CD14-positive monocyte (primary cell): ENCODE measurements at regions not wholly inside any gene's neighbourhood (a gene's known extent, or its start where the extent isn't known, plus 50 kb on each side); places are given as distances from the start of the nearest gene placed in this dataset.

ENCODE experiments used
- DNase-seq, 3 donors: peaks; one replicate each; pipeline ENCODE4 v3.0.0-alpha.2; 2011 to 2022
- H2AFZ ChIP-seq: 2 replicates; pipeline ENCODE4 v1.6.0; 2012; ENCODE audit warnings: mild to moderate bottlenecking, low read depth, low read length, inconsistent platforms; ENCODE audit not compliant: insufficient read depth, poor library complexity, severe bottlenecking
- H3K27ac ChIP-seq, 2 donors: 1 replicate in 1 of 2; 2 replicates in 1 of 2; pipeline ENCODE4 v1.5.1; 2012 to 2013; ENCODE audit warnings: low read length in 2 of 2, control low read depth in 1 of 2, inconsistent platforms in 1 of 2, low read depth in 1 of 2, mild to moderate bottlenecking in 1 of 2
- H3K27me3 ChIP-seq, 2 donors: one replicate each; pipeline versions ENCODE4 v1.6.0 to v1.6.1; 2011 to 2013; ENCODE audit warnings: low read length in 2 of 2; ENCODE audit not compliant: control insufficient read depth in 2 of 2, insufficient read depth in 2 of 2
- H3K36me3 ChIP-seq, 2 donors: replicated peaks in 1 of 2; 1 replicate in 1 of 2; 2 replicates in 1 of 2; pipeline versions ENCODE4 v1.5.1 to v1.6.1; 2012 to 2013; ENCODE audit warnings: low read length in 2 of 2, control low read depth in 1 of 2, inconsistent platforms in 1 of 2, mild to moderate bottlenecking in 1 of 2; ENCODE audit not compliant: insufficient read depth in 2 of 2, control insufficient read depth in 1 of 2
- H3K4me1 ChIP-seq, 2 donors: 1 replicate in 1 of 2; 2 replicates in 1 of 2; pipeline versions ENCODE4 v1.5.1 to v1.6.1; 2012 to 2013; ENCODE audit warnings: low read length in 2 of 2, control low read depth in 1 of 2, inconsistent platforms in 1 of 2, mild to moderate bottlenecking in 1 of 2, moderate library complexity in 1 of 2; ENCODE audit not compliant: insufficient read depth in 2 of 2, control insufficient read depth in 1 of 2
- H3K4me2 ChIP-seq: replicated peaks from 2 replicates; pipeline ENCODE3; 2012; ENCODE audit warnings: low read length, moderate library complexity, mild to moderate bottlenecking; ENCODE audit not compliant: poor library complexity, severe bottlenecking; ENCODE audit errors: extremely low read depth
- H3K4me3 ChIP-seq, 3 experiments: fragments of 200-600 bp in 1 of 3; sonication (generic) in 1 of 3; replicated peaks in 1 of 3; 1 replicate in 2 of 3; 2 replicates in 1 of 3; pipeline ENCODE4 v1.5.1; 2011 to 2013; ENCODE audit warnings: low read length in 3 of 3, mild to moderate bottlenecking in 3 of 3, control low read depth in 2 of 3, low read depth in 2 of 3, inconsistent platforms in 1 of 3, moderate library complexity in 1 of 3
- H3K79me2 ChIP-seq: 2 replicates; pipeline ENCODE4 v1.6.0; 2012; ENCODE audit warnings: mild to moderate bottlenecking, control low read depth, inconsistent platforms, low read length, moderate library complexity; ENCODE audit not compliant: insufficient read depth
- H3K9ac ChIP-seq: 2 replicates; pipeline ENCODE4 v1.6.0; 2017; ENCODE audit warnings: low read length, mild to moderate bottlenecking; ENCODE audit not compliant: insufficient read depth, poor library complexity, severe bottlenecking
- H3K9me3 ChIP-seq, 2 donors: replicated peaks in 1 of 2; 1 replicate in 1 of 2; 2 replicates in 1 of 2; pipeline versions ENCODE4 v1.5.1 to v1.6.1; 2012 to 2013; ENCODE audit warnings: low read length in 2 of 2, control low read depth in 1 of 2; ENCODE audit not compliant: control insufficient read depth in 1 of 2, insufficient read depth in 1 of 2
- H4K20me1 ChIP-seq: 2 replicates; pipeline ENCODE4 v1.6.0; 2012; ENCODE audit warnings: mild to moderate bottlenecking, low read length, control low read depth, moderate library complexity; ENCODE audit not compliant: insufficient read depth
- H3K27ac Mint-ChIP-seq, 7 donors: one replicate each; pipeline ENCODE4 v1.8.0; 2020; ENCODE audit warnings: mild to moderate bottlenecking in 7 of 7, mixed read lengths in 7 of 7, moderate library complexity in 6 of 7, inconsistent platforms in 2 of 7
- H3K27me3 Mint-ChIP-seq, 3 donors: one replicate each; pipeline ENCODE4 v1.8.0; 2021 to 2022; ENCODE audit warnings: low read depth in 3 of 3, mild to moderate bottlenecking in 3 of 3, mixed read lengths in 3 of 3, moderate library complexity in 3 of 3, inconsistent platforms in 1 of 3
- H3K36me3 Mint-ChIP-seq, 2 donors: one replicate each; pipeline ENCODE4 v1.8.0; 2020; ENCODE audit warnings: mixed read lengths in 2 of 2, inconsistent platforms in 1 of 2, mild to moderate bottlenecking in 1 of 2
- H3K4me1 Mint-ChIP-seq: one replicate; pipeline ENCODE4 v1.8.0; 2020; ENCODE audit warnings: mild to moderate bottlenecking, mixed read lengths
- H3K4me3 Mint-ChIP-seq, 2 donors: one replicate each; pipeline ENCODE4 v1.8.0; 2020; ENCODE audit warnings: mild to moderate bottlenecking in 2 of 2, mixed read lengths in 2 of 2, moderate library complexity in 1 of 2
- H3K9me3 Mint-ChIP-seq, 7 donors: one replicate each; pipeline ENCODE4 v1.8.0; 2020 to 2022; ENCODE audit warnings: mixed read lengths in 7 of 7, mild to moderate bottlenecking in 6 of 7, moderate library complexity in 6 of 7, inconsistent platforms in 2 of 7
- WGBS: methylation state at CpG from one replicate; pipeline ENCODE4 v1.1.5; 2013; ENCODE audit warnings: missing lambda C conversion rate; ENCODE audit not compliant: insufficient coverage; 5-methylcytosine and 5-hydroxymethylcytosine counted together
- intact Hi-C, 2 donors: fragments of 100-400 bp; cut with micrococcal nuclease; formaldehyde crosslinking; loops; one replicate each; pipeline versions ENCODE4 v1.15.0 to v1.15.1; 2023
- TF ChIP-seq, protein P1 (sequence below): fragments of 200-600 bp; IDR thresholded peaks from one replicate; pipeline ENCODE4 v1.8.0; 2022; ENCODE audit warnings: antibody characterized with exemption, mild to moderate bottlenecking

GRCh38 chr13:111900390-111901131, 166.4 kb upstream of the SOX1 start:
- TF ChIP-seq, protein P1, sequence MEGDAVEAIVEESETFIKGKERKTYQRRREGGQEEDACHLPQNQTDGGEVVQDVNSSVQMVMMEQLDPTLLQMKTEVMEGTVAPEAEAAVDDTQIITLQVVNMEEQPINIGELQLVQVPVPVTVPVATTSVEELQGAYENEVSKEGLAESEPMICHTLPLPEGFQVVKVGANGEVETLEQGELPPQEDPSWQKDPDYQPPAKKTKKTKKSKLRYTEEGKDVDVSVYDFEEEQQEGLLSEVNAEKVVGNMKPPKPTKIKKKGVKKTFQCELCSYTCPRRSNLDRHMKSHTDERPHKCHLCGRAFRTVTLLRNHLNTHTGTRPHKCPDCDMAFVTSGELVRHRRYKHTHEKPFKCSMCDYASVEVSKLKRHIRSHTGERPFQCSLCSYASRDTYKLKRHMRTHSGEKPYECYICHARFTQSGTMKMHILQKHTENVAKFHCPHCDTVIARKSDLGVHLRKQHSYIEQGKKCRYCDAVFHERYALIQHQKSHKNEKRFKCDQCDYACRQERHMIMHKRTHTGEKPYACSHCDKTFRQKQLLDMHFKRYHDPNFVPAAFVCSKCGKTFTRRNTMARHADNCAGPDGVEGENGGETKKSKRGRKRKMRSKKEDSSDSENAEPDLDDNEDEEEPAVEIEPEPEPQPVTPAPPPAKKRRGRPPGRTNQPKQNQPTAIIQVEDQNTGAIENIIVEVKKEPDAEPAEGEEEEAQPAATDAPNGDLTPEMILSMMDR = no peak
- no peak overlapping the region for H3K27ac ChIP-seq
- WGBS = 78% methylated on average over 21 of the region's 26 CpGs
- H3K79me2 ChIP-seq = no peaks in the 10 kb centered on the region
- H3K9me3 ChIP-seq = peaks cover 6 to 8% of the 10 kb centered on the region in 2 donors
- peaks cover 3 to 7% (median 6%) of the 10 kb centered on the region in 3 donors for H3K27me3 Mint-ChIP-seq
- no peak overlapping the region for H2AFZ ChIP-seq
- no peak for DNase-seq
- H3K9ac ChIP-seq = no peak overlapping the region
- no peaks in the 10 kb centered on the region for H3K36me3 ChIP-seq
- H3K4me1 ChIP-seq = no peaks in the 10 kb centered on the region
- no peak overlapping the region for H3K4me3 Mint-ChIP-seq
- H4K20me1 ChIP-seq = no peaks in the 10 kb centered on the region
- intact Hi-C loops = no loop called here
- no peak overlapping the region for H3K27ac Mint-ChIP-seq
- no peaks in the 10 kb centered on the region for H3K4me1 Mint-ChIP-seq
- H3K9me3 Mint-ChIP-seq = peaks cover 2 to 12% (median 5%) of the 10 kb centered on the region in 7 donors
- no peaks in the 10 kb centered on the region for H3K27me3 ChIP-seq
- H3K36me3 Mint-ChIP-seq = no peaks in the 10 kb centered on the region
- no peak overlapping the region for H3K4me3 ChIP-seq
- no peak overlapping the region for H3K4me2 ChIP-seq

GRCh38 chr13:111901267-111901915, 165.6 kb upstream of the SOX1 start:
- Histone ChIP-seq H3K4me2 (no peak overlapping the region), H3K27ac (no peak overlapping the region), H3K79me2 (no peaks in the 10 kb centered on the region), H4K20me1 (no peaks in the 10 kb centered on the region), H3K9me3 (peaks cover 0 to under 1% of the 10 kb centered on the region in 2 donors), H3K4me1 (no peaks in the 10 kb centered on the region), H3K4me3 (no peak overlapping the region), H2AFZ (no peak overlapping the region), H3K36me3 (no peaks in the 10 kb centered on the region), H3K27me3 (no peaks in the 10 kb centered on the region), H3K9ac (no peak overlapping the region)
- DNase-seq = no peak
- no peaks in the 10 kb centered on the region for H3K4me1 Mint-ChIP-seq
- peaks cover under 1 to 7% (median 3%) of the 10 kb centered on the region in 7 donors for H3K9me3 Mint-ChIP-seq
- WGBS = 99% methylated on average over 12 of the region's 23 CpGs
- no peak overlapping the region for H3K27ac Mint-ChIP-seq
- H3K36me3 Mint-ChIP-seq = no peaks in the 10 kb centered on the region
- TF ChIP-seq, protein P1 = no peak
- H3K27me3 Mint-ChIP-seq = peaks cover 2 to 7% (median 4%) of the 10 kb centered on the region in 3 donors
- intact Hi-C loops = no loop called here
- no peak overlapping the region for H3K4me3 Mint-ChIP-seq
